ENCODE measurements at regions not wholly inside any gene's neighbourhood (a gene's known extent, or its start where the extent isn't known, plus 50 kb on each side); places are given as distances from the start of the nearest gene placed in this dataset.

DNA sequence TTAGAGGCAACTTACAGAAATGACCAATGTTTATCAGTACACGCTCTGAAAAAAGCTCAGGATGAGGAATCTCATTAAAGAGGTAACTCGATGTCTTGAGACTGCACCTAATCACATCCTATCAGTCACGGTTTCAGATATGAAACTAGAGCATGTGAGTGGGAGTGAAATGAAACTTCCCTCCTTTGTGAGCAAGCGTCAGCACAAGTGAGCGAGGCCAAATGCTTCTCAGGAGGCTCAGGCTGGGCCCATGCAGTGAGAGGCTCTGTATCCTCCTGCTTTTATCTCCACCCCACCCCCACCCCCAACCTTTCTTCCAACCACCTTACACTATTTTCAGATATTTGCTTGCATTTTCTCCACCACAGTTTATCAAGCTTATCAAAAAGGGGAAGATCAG, 140.8 kb upstream of the RIMS1 start:
- TF ChIP-seq, protein P1, sequence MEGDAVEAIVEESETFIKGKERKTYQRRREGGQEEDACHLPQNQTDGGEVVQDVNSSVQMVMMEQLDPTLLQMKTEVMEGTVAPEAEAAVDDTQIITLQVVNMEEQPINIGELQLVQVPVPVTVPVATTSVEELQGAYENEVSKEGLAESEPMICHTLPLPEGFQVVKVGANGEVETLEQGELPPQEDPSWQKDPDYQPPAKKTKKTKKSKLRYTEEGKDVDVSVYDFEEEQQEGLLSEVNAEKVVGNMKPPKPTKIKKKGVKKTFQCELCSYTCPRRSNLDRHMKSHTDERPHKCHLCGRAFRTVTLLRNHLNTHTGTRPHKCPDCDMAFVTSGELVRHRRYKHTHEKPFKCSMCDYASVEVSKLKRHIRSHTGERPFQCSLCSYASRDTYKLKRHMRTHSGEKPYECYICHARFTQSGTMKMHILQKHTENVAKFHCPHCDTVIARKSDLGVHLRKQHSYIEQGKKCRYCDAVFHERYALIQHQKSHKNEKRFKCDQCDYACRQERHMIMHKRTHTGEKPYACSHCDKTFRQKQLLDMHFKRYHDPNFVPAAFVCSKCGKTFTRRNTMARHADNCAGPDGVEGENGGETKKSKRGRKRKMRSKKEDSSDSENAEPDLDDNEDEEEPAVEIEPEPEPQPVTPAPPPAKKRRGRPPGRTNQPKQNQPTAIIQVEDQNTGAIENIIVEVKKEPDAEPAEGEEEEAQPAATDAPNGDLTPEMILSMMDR (IDR thresholded peaks at IDR 0.05) = no peak
- no peak for TF ChIP-seq POLR2A (IDR thresholded peaks at IDR 0.05)
